PC-3 (cell line): ENCODE measurements at regions not wholly inside any gene's neighbourhood (a gene's known extent, or its start where the extent isn't known, plus 50 kb on each side); places are given as distances from the start of the nearest gene placed in this dataset.

Source experiments
- ATAC-seq: fragments of 200-7000 bp; cut with Tn5 transposase; 2 replicates; pipeline ENCODE4 v1.9.1; 2020; ENCODE audit warnings: mild to moderate bottlenecking, moderate library complexity
- BruUV-seq: library from RNA; stranded (reverse); fragments of 400-500 nt; replicated peaks from 2 replicates; lab custom pipeline; 2021; lab: Mats Ljungman, UMichigan
- CTCF ChIA-PET: fragments of 300-600 bp; sonication (Branson Sonifier 250); formaldehyde crosslinking; loops from one replicate; lab custom pipeline; 2022; ENCODE audit warnings: antibody characterized with exemption; lab: Charles Lee
- POLR2A ChIA-PET: fragments of 300-600 bp; sonication (Branson Sonifier 250); formaldehyde crosslinking; loops from one replicate; lab custom pipeline; 2022; ENCODE audit warnings: antibody characterized with exemption; ENCODE audit not compliant: unreplicated experiment; lab: Charles Lee
- DNase-seq: peaks from one replicate; pipeline ENCODE4 v3.0.0-alpha.2; 2015
- H2AFZ ChIP-seq: fragments of 300-600 bp; sonication (generic); 2 replicates; pipeline ENCODE4 v1.6.0; 2016; ENCODE audit warnings: antibody characterized with exemption, low read length
- H3F3A ChIP-seq: fragments of 300-600 bp; sonication (generic); one replicate; pipeline ENCODE4 v1.6.0; 2017; ENCODE audit warnings: antibody characterized with exemption, low read length, control low read depth, mild to moderate bottlenecking; ENCODE audit not compliant: unreplicated experiment
- H3K27ac ChIP-seq: fragments of 300-600 bp; sonication (generic); 2 replicates; pipeline ENCODE4 v1.5.1; 2016; ENCODE audit warnings: mild to moderate bottlenecking, low read length
- H3K27me3 ChIP-seq: fragments of 300-600 bp; sonication (generic); 2 replicates; pipeline ENCODE4 v1.6.1; 2016; ENCODE audit warnings: low read length, mixed read lengths
- H3K36me3 ChIP-seq: fragments of 300-600 bp; sonication (generic); 2 replicates; pipeline ENCODE4 v1.6.1; 2016; ENCODE audit warnings: low read depth, mixed run types, low read length, mixed read lengths
- H3K4me1 ChIP-seq: fragments of 300-600 bp; sonication (generic); 2 replicates; pipeline ENCODE4 v1.5.1; 2016; ENCODE audit warnings: low read length; ENCODE audit not compliant: insufficient read depth
- H3K4me2 ChIP-seq: fragments of 300-600 bp; sonication (generic); 2 replicates; pipeline ENCODE4 v1.6.0; 2016; ENCODE audit warnings: low read length
- H3K4me3 ChIP-seq: fragments of 300-600 bp; sonication (generic); 2 replicates; pipeline ENCODE4 v1.5.1; 2016; ENCODE audit warnings: mild to moderate bottlenecking, low read length, mixed read lengths
- H3K79me2 ChIP-seq: fragments of 300-600 bp; sonication (generic); 2 replicates; pipeline ENCODE4 v1.6.1; 2017; ENCODE audit warnings: low read length, mixed read lengths
- H3K9ac ChIP-seq: fragments of 300-600 bp; sonication (generic); 2 replicates; pipeline ENCODE4 v1.6.0; 2016; ENCODE audit warnings: mild to moderate bottlenecking, low read length
- H3K9me2 ChIP-seq: fragments of 300-600 bp; sonication (generic); replicated peaks from 2 replicates; pipeline ENCODE4 v1.6.1; 2016; ENCODE audit warnings: mixed run types, low read length, mixed read lengths
- H3K9me3 ChIP-seq: fragments of 300-600 bp; sonication (generic); 2 replicates; pipeline ENCODE4 v1.6.1; 2016; ENCODE audit warnings: low read length, mixed read lengths
- H4K20me1 ChIP-seq: fragments of 300-600 bp; sonication (generic); 2 replicates; pipeline ENCODE4 v1.6.1; 2016; ENCODE audit warnings: low read length, mixed read lengths
- EZH2 ChIP-seq: fragments of 300-600 bp; sonication (generic); IDR thresholded peaks from one replicate; pipeline ENCODE4 v1.6.1; 2017; ENCODE audit warnings: antibody characterized with exemption, mild to moderate bottlenecking, low read length; ENCODE audit not compliant: unreplicated experiment
- EZH2phosphoT487 ChIP-seq: fragments of 300-600 bp; sonication (generic); IDR thresholded peaks from 2 replicates; pipeline ENCODE4 v1.6.1; 2018; ENCODE audit warnings: mild to moderate bottlenecking, antibody characterized with exemption, low read length, borderline replicate concordance
- intact Hi-C: fragments of 100-400 bp; cut with micrococcal nuclease; formaldehyde crosslinking; loops from 2 replicates; pipeline ENCODE4 v1.9.0; 2023
- TF ChIP-seq, protein P1 (sequence below): fragments of 300-600 bp; sonication (generic); conservative IDR thresholded peaks from 2 replicates; pipeline ENCODE4 v1.5.1; 2017; ENCODE audit warnings: antibody characterized with exemption, low read depth, mild to moderate bottlenecking, low read length

DNA sequence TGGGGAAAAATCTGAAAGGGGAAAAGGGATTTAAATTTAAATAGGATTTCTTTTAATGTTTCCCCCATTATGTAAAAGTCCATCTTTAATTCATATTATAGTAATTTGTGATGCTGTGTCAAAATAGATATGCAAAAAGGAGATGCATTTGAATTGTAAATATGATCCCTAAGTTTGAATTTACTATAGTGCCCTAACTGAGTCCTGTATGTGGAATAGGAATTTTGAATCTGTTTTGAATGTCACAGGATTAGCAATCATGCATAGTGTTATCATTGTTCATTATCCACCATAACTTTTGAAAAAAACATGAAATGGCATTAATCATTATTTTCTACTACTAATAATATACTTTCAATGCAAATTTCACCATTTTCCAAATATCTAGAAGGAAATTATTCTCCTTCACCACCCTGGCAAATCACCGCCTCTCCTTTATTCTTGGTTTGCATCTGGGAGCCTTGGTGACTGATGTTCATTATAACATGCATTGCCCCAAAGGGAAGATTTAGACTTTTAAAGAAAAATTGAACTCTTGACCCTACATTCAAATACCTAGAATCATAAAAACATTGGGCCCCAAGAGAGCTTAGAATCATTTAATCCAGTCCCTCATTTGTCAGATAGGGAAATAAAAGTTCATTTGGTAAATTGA, 341.5 kb upstream of the TMPO start:
- Histone ChIP-seq H3K36me3 (no peaks in the 10 kb centered on the region), H3K9ac (no peak overlapping the region), H3K4me2 (no peak overlapping the region), H3K79me2 (no peaks in the 10 kb centered on the region), H3F3A (no peaks in the 10 kb centered on the region), H3K4me1 (no peaks in the 10 kb centered on the region), H3K9me3 (no peaks in the 10 kb centered on the region), H4K20me1 (no peaks in the 10 kb centered on the region), H3K9me2 (no peaks in the 10 kb centered on the region), H2AFZ (no peak overlapping the region), H3K27ac (no peak overlapping the region), H3K27me3 (peaks cover 16% of the 10 kb centered on the region; the same call in 1 of the 2 replicates), H3K4me3 (no peak overlapping the region)
- TF ChIP-seq, protein P1, sequence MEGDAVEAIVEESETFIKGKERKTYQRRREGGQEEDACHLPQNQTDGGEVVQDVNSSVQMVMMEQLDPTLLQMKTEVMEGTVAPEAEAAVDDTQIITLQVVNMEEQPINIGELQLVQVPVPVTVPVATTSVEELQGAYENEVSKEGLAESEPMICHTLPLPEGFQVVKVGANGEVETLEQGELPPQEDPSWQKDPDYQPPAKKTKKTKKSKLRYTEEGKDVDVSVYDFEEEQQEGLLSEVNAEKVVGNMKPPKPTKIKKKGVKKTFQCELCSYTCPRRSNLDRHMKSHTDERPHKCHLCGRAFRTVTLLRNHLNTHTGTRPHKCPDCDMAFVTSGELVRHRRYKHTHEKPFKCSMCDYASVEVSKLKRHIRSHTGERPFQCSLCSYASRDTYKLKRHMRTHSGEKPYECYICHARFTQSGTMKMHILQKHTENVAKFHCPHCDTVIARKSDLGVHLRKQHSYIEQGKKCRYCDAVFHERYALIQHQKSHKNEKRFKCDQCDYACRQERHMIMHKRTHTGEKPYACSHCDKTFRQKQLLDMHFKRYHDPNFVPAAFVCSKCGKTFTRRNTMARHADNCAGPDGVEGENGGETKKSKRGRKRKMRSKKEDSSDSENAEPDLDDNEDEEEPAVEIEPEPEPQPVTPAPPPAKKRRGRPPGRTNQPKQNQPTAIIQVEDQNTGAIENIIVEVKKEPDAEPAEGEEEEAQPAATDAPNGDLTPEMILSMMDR: no peak
- TF ChIP-seq EZH2phosphoT487 (no peak), EZH2 (no peak)
- ChIA-PET CTCF (no interaction called here), POLR2A (no interaction called here)
- DNase-seq (no peak), ATAC-seq (no peak)
- intact Hi-C loops: no loop called here
- no TSS peak for BruUV-seq

DNA sequence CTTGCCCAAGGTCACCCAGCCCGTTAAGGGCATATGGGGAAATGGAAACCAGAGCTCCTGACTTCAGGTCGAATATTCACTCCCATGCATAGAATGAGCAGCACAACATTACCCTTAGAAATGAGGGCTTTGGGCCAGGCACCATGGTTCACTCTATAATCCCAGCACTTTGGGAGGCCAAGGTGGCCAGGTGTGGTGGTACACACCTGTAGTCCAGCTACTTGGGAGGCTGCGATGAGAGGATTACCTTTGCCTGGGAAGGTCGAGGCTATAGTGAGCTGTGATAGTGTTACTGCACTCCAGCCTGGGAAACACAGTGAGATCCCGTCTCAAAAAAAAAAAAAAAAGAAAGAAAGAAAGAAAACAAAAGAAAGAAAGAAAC, 341.0 kb upstream of the TMPO start:
- ATAC-seq (no peak), DNase-seq (no peak)
- H3F3A ChIP-seq: no peaks in the 10 kb centered on the region
- no peaks in the 10 kb centered on the region for H3K36me3 ChIP-seq
- no peak overlapping the region for H3K4me2 ChIP-seq
- TF ChIP-seq EZH2phosphoT487: no peak
- H3K79me2 ChIP-seq: no peaks in the 10 kb centered on the region
- no peaks in the 10 kb centered on the region for H3K9me3 ChIP-seq
- H2AFZ ChIP-seq: no peak overlapping the region
- no peaks in the 10 kb centered on the region for H3K9me2 ChIP-seq
- BruUV-seq: no TSS peak
- intact Hi-C loops: no loop called here
- no peak overlapping the region for H3K27ac ChIP-seq
- ChIA-PET POLR2A (no interaction called here), CTCF (no interaction called here)
- no peak overlapping the region for H3K4me3 ChIP-seq
- peaks cover 16% of the 10 kb centered on the region; the same call in 1 of the 2 replicates for H3K27me3 ChIP-seq
- no peaks in the 10 kb centered on the region for H3K4me1 ChIP-seq
- no peaks in the 10 kb centered on the region for H4K20me1 ChIP-seq
- H3K9ac ChIP-seq: no peak overlapping the region

DNA sequence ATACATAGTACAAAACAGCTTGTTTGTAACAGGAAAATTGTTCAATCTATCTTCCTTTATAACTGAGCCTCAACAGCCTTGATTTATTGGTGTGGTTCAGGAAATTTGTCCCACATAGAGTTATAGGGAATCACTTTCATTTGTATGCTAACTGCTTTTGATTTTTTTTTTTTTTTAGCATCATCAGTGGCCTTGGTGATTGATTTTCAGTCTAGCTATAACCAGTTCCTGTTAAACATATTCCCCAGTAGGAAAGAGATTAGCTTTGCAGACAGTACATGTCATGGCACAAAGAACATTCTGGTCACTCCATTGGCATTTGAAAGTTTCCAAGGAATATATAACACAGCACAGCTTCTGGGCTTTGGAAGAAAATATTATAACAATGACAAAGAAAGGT, 337.3 kb upstream of the TMPO start:
- Histone ChIP-seq H3K27me3 (peaks cover 26% of the 10 kb centered on the region), H3K9ac (no peak overlapping the region), H3K4me1 (no peaks in the 10 kb centered on the region), H3K27ac (no peak overlapping the region), H3F3A (no peaks in the 10 kb centered on the region), H3K4me2 (no peak overlapping the region), H3K9me2 (no peaks in the 10 kb centered on the region), H4K20me1 (no peaks in the 10 kb centered on the region), H3K9me3 (no peaks in the 10 kb centered on the region), H3K79me2 (no peaks in the 10 kb centered on the region), H3K36me3 (no peaks in the 10 kb centered on the region), H2AFZ (no peak overlapping the region), H3K4me3 (no peak overlapping the region)
- ATAC-seq (no peak), DNase-seq (no peak)
- no peak for TF ChIP-seq EZH2phosphoT487
- TF ChIP-seq EZH2: no peak
- TF ChIP-seq, protein P1: no peak
- ChIA-PET POLR2A (no interaction called here), CTCF (no interaction called here)
- intact Hi-C loops: no loop called here
- BruUV-seq: no TSS peak
